ENCODE measurements at regions not wholly inside any gene's neighbourhood (a gene's known extent, or its start where the extent isn't known, plus 50 kb on each side); places are given as distances from the start of the nearest gene placed in this dataset.

- ChIA-PET CTCF (no interaction called here), POLR2A (no interaction called here)
- H3K4me1 Mint-ChIP-seq: no peaks in the 10 kb centered on the region
- H3K27me3 Mint-ChIP-seq: no peaks in the 10 kb centered on the region
- H3K9me3 Mint-ChIP-seq: no peaks in the 10 kb centered on the region
- H3K36me3 Mint-ChIP-seq (ENCODE audit: low read depth): no peaks in the 10 kb centered on the region
- H3K4me3 Mint-ChIP-seq: no peak overlapping the region
- H3K27ac Mint-ChIP-seq: no peak overlapping the region
- DNase-seq: no peak
Observed at GRCh38 chr14:94890785-94891184, 120.9 kb upstream of the GSC start.

- Mint-ChIP-seq H3K27me3 (no peaks in the 10 kb centered on the region), H3K9me3 (no peaks in the 10 kb centered on the region), H3K4me3 (no peak overlapping the region), H3K36me3 (ENCODE audit: low read depth) (no peaks in the 10 kb centered on the region), H3K4me1 (no peaks in the 10 kb centered on the region), H3K27ac (no peak overlapping the region)
- CTCF ChIA-PET: no interaction called here
- no peak for DNase-seq
- POLR2A ChIA-PET: no interaction called here
Observed at GRCh38 chr14:94889520-94890312, 119.8 kb upstream of the GSC start.

DNA sequence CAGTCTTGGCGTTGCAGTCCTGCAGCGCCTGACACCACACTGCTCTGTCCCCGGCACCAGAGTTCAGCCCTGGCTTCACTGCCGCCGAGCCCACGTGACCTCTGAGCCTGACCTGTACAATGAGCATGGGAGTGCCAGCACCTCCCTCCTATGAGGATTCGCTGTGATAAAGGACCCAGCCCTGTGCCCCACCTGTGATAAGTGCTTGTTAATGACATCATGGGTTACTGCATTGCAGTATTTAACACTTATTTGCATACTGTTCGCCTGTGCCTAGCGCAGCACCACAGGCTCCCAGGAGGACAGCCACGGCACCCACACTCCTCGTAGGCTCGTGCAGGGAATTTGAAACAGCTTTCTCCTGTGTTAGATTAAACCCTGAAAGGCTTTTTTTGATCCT lies 118.2 kb upstream of the GSC start:
- Mint-ChIP-seq H3K4me3 (no peak overlapping the region), H3K9me3 (no peaks in the 10 kb centered on the region), H3K36me3 (ENCODE audit: low read depth) (no peaks in the 10 kb centered on the region), H3K27ac (no peak overlapping the region), H3K4me1 (no peaks in the 10 kb centered on the region), H3K27me3 (no peaks in the 10 kb centered on the region)
- DNase-seq: no peak
- CTCF ChIA-PET: no interaction called here
- POLR2A ChIA-PET: no interaction called here

DNA sequence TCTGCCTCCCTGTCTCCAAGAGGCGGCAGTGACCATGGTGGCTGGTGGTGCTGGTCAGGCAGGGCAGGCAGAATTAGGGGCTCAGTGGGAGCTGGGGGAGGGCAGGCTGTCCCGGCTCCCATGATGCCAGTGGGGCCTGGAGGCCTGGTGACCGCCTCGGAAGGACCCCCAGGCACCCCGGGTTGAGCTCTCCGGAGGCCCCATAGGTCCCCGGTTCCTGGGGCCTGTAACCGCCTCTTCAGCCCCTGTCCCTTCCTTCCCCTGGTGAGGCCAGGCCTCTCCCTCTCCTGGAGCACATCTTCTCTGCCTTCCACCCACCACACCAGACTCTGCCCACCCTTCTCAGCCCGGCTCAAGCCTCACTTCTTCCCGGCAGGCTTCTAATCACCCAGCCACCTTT lies 117.7 kb upstream of the GSC start:
- H3K36me3 Mint-ChIP-seq (ENCODE audit: low read depth): no peaks in the 10 kb centered on the region
- DNase-seq: no peak
- no peak overlapping the region for H3K4me3 Mint-ChIP-seq
- H3K4me1 Mint-ChIP-seq: no peaks in the 10 kb centered on the region
- POLR2A ChIA-PET: no interaction called here
- H3K27ac Mint-ChIP-seq: no peak overlapping the region
- H3K27me3 Mint-ChIP-seq: no peaks in the 10 kb centered on the region
- no peaks in the 10 kb centered on the region for H3K9me3 Mint-ChIP-seq
- CTCF ChIA-PET: no interaction called here

- no peaks in the 10 kb centered on the region for H3K36me3 Mint-ChIP-seq (ENCODE audit: low read depth)
- no peak overlapping the region for H3K27ac Mint-ChIP-seq
- no peaks in the 10 kb centered on the region for H3K4me1 Mint-ChIP-seq
- ChIA-PET POLR2A (no interaction called here), CTCF (no interaction called here)
- DNase-seq: no peak
- no peak overlapping the region for H3K4me3 Mint-ChIP-seq
- no peaks in the 10 kb centered on the region for H3K9me3 Mint-ChIP-seq
- H3K27me3 Mint-ChIP-seq: no peaks in the 10 kb centered on the region
Observed at GRCh38 chr14:94886931-94887330, 117.0 kb upstream of the GSC start.

GRCh38 chr14:94885481-94886155 lies 115.7 kb upstream of the GSC start:
- Mint-ChIP-seq H3K4me1 (no peaks in the 10 kb centered on the region), H3K36me3 (ENCODE audit: low read depth) (no peaks in the 10 kb centered on the region), H3K27ac (no peak overlapping the region), H3K4me3 (no peak overlapping the region), H3K9me3 (no peaks in the 10 kb centered on the region), H3K27me3 (no peaks in the 10 kb centered on the region)
- POLR2A ChIA-PET: no interaction called here
- DNase-seq: no peak
- CTCF ChIA-PET: no interaction called here

GRCh38 chr14:94884616-94885230 lies 114.8 kb upstream of the GSC start:
- no peaks in the 10 kb centered on the region for H3K36me3 Mint-ChIP-seq (ENCODE audit: low read depth)
- POLR2A ChIA-PET: no interaction called here
- no peak for DNase-seq
- CTCF ChIA-PET: interaction anchor here (0.6 kb wide), 1 partner anchor 694 kb away, joined by 3 read pairs; no protein-coding TSS in a partner anchor
- no peaks in the 10 kb centered on the region for H3K4me1 Mint-ChIP-seq
- H3K9me3 Mint-ChIP-seq: no peaks in the 10 kb centered on the region
- no peak overlapping the region for H3K27ac Mint-ChIP-seq
- no peak overlapping the region for H3K4me3 Mint-ChIP-seq
- H3K27me3 Mint-ChIP-seq: no peaks in the 10 kb centered on the region

GRCh38 chr14:94882401-94882800 lies 112.5 kb upstream of the GSC start:
- ChIA-PET POLR2A (no interaction called here), CTCF (no interaction called here)
- Mint-ChIP-seq H3K27me3 (no peaks in the 10 kb centered on the region), H3K27ac (no peak overlapping the region), H3K36me3 (ENCODE audit: low read depth) (no peaks in the 10 kb centered on the region), H3K4me1 (no peaks in the 10 kb centered on the region), H3K9me3 (no peaks in the 10 kb centered on the region), H3K4me3 (no peak overlapping the region)
- DNase-seq: no peak

GRCh38 chr14:94880876-94881275 lies 111.0 kb upstream of the GSC start:
- Mint-ChIP-seq H3K4me3 (no peak overlapping the region), H3K9me3 (no peaks in the 10 kb centered on the region), H3K27me3 (peaks cover 4% of the 10 kb centered on the region), H3K36me3 (ENCODE audit: low read depth) (no peaks in the 10 kb centered on the region), H3K4me1 (no peaks in the 10 kb centered on the region), H3K27ac (no peak overlapping the region)
- ChIA-PET POLR2A (no interaction called here), CTCF (no interaction called here)
- DNase-seq: no peak

DNA sequence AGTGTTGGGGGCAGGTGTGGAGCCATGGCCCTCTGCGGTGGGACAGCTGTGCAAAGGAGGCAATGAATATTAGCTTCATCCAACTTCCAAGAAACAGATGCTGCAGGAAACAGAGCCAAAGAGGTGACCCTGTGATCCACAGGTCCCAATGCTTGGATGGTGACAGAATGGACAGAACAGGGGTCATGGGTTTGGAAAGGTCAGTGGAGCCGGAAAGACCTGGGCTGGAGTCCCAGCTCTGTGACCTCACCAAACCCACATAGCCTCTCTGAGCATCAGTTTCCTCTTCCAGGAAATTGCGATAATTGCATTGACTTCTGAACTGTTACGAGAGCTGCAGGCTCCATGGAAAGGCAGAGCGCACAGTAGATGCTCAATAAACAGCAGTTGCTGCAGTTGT lies 110.2 kb upstream of the GSC start:
- DNase-seq: no peak
- Mint-ChIP-seq H3K4me1 (no peaks in the 10 kb centered on the region), H3K27ac (no peak overlapping the region), H3K36me3 (ENCODE audit: low read depth) (no peaks in the 10 kb centered on the region), H3K4me3 (no peak overlapping the region), H3K9me3 (no peaks in the 10 kb centered on the region), H3K27me3 (peaks cover 4% of the 10 kb centered on the region)
- ChIA-PET CTCF (no interaction called here), POLR2A (no interaction called here)

DNA sequence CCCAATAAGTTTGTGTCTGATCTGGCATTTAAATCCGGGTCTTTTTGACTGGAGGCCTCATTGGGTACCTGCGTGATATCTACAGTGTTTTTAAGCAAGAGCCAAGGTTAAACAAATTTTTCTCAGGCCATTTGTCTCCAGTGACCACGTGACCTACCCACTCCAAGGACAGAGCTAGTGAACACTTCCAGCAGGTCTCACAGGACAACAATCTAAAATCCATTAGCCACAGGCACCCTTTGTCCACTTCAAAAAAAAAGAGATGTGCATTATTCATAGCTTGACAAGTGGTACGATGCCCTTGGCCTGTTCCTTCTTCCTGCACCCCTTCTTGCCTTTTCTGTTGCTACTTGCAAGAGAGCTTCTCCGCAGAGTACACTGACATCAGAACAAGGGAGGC lies 109.6 kb upstream of the GSC start:
- H3K4me1 Mint-ChIP-seq: no peaks in the 10 kb centered on the region
- no peaks in the 10 kb centered on the region for H3K9me3 Mint-ChIP-seq
- H3K36me3 Mint-ChIP-seq (ENCODE audit: low read depth): no peaks in the 10 kb centered on the region
- H3K4me3 Mint-ChIP-seq: no peak overlapping the region
- no peak overlapping the region for H3K27ac Mint-ChIP-seq
- peaks cover 4% of the 10 kb centered on the region for H3K27me3 Mint-ChIP-seq
- ChIA-PET POLR2A (no interaction called here), CTCF (no interaction called here)
- no peak for DNase-seq

DNA sequence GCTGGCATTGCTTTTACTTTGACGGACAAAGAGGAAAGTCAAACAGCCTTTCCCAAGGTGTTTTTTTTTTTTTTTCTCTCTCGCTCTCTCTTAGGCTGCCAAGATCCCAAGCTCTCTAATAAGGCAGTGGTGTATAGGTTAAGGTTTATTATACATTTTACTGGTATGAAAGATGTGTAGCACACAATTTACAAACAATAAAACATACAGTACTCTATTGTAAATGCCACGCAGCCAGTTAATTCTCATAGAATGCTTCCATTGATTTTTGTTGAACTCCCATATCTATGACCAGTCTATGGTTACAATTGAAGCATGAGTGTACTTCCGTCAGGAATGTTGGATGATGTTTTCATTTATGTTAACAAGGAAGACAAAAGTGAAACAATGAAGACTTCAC lies 106.4 kb upstream of the GSC start:
- CTCF ChIA-PET: no interaction called here
- no peaks in the 10 kb centered on the region for H3K4me1 Mint-ChIP-seq
- H3K27ac Mint-ChIP-seq: no peak overlapping the region
- H3K27me3 Mint-ChIP-seq: peaks cover 4% of the 10 kb centered on the region
- POLR2A ChIA-PET: no interaction called here
- H3K36me3 Mint-ChIP-seq (ENCODE audit: low read depth): no peaks in the 10 kb centered on the region
- no peak overlapping the region for H3K4me3 Mint-ChIP-seq
- no peak for DNase-seq
- no peaks in the 10 kb centered on the region for H3K9me3 Mint-ChIP-seq

DNA sequence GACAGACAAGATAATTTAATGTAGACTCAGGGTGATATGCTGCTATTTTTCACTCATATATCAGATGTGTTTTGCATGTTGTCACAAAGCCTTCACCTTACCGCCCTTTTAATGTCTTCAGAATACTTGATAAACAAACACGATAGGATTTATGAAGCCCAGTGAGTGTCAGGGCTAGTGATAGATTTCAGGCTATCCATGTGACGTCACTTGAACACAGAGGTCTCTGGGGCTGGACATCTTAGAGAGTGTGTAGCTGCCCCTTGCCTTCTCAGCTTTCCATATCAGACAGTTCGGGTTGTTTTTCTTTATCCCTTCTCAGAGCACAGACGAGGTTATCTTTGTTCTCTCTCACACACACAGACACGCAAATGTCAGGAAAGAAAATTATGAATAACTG lies 105.3 kb upstream of the GSC start:
- no peak for DNase-seq
- Mint-ChIP-seq H3K4me3 (no peak overlapping the region), H3K4me1 (no peaks in the 10 kb centered on the region), H3K36me3 (ENCODE audit: low read depth) (no peaks in the 10 kb centered on the region), H3K27ac (no peak overlapping the region), H3K27me3 (peaks cover 4% of the 10 kb centered on the region), H3K9me3 (no peaks in the 10 kb centered on the region)
- ChIA-PET POLR2A (no interaction called here), CTCF (no interaction called here)

GRCh38 chr14:94868772-94869072 lies 98.8 kb upstream of the GSC start:
- no peak overlapping the region for H3K4me3 Mint-ChIP-seq
- ChIA-PET CTCF (no interaction called here), POLR2A (no interaction called here)
- no peak for DNase-seq
- H3K9me3 Mint-ChIP-seq: no peaks in the 10 kb centered on the region
- no peak overlapping the region for H3K27ac Mint-ChIP-seq
- no peaks in the 10 kb centered on the region for H3K4me1 Mint-ChIP-seq
- H3K36me3 Mint-ChIP-seq (ENCODE audit: low read depth): no peaks in the 10 kb centered on the region
- H3K27me3 Mint-ChIP-seq: peaks cover 7% of the 10 kb centered on the region
